Renal pelvis (tissue), 1 donor: ENCODE measurements at regions not wholly inside any gene's neighbourhood (a gene's known extent, or its start where the extent isn't known, plus 50 kb on each side); places are given as distances from the start of the nearest gene placed in this dataset.
"Not testable (repeated sequence)": the region's sequence is repeated elsewhere in the genome, so short reads cannot be mapped to it uniquely, and the experiment has no call there.

Experiments used
- DNase-seq: peaks from one replicate; pipeline ENCODE4 v3.0.0-alpha.2; 2013

- no peak for DNase-seq
Observed at GRCh38 chr9:30310711-30311110, 2073.7 kb upstream of the ACO1 start.

GRCh38 chr9:30329431-30329830, 2055.0 kb upstream of the ACO1 start:
- DNase-seq, result no peak

- DNase-seq, result no peak
Observed at GRCh38 chr9:30348904-30349303, 2035.5 kb upstream of the ACO1 start.

- DNase-seq, result no peak
Observed at GRCh38 chr9:30349526-30350513, 2034.6 kb upstream of the ACO1 start.

- DNase-seq, result peak; percentile 50
Observed at GRCh38 chr9:30356221-30356620, 2028.2 kb upstream of the ACO1 start.

- no peak for DNase-seq
Observed at GRCh38 chr9:30362373-30362772, 2022.1 kb upstream of the ACO1 start.

- DNase-seq, result not testable (repeated sequence)
Observed at GRCh38 chr9:30366140-30366539, 2018.3 kb upstream of the ACO1 start.

GRCh38 chr9:30382271-30382670, 2002.2 kb upstream of the ACO1 start:
- DNase-seq, result no peak

GRCh38 chr9:30410273-30410672, 1974.2 kb upstream of the ACO1 start:
- DNase-seq, result no peak

- no peak for DNase-seq
Observed at GRCh38 chr9:30411571-30411970, 1972.9 kb upstream of the ACO1 start.

GRCh38 chr9:30459156-30459555, 1925.3 kb upstream of the ACO1 start:
- DNase-seq, result peak; percentile 9

GRCh38 chr9:30476826-30477225, 1907.6 kb upstream of the ACO1 start:
- DNase-seq, result no peak

- no peak for DNase-seq
Observed at GRCh38 chr9:30478684-30479083, 1905.8 kb upstream of the ACO1 start.

GRCh38 chr9:30482499-30482898, 1901.9 kb upstream of the ACO1 start:
- no peak for DNase-seq

- DNase-seq, result no peak
Observed at GRCh38 chr9:30484690-30485089, 1899.8 kb upstream of the ACO1 start.

GRCh38 chr9:30504502-30504905, 1879.9 kb upstream of the ACO1 start:
- DNase-seq, result no peak

- DNase-seq, result no peak
Observed at GRCh38 chr9:30505311-30505710, 1879.1 kb upstream of the ACO1 start.

- DNase-seq, result no peak
Observed at GRCh38 chr9:30506749-30507148, 1877.7 kb upstream of the ACO1 start.

GRCh38 chr9:30507166-30507565, 1877.3 kb upstream of the ACO1 start:
- DNase-seq, result no peak

GRCh38 chr9:30511666-30512065, 1872.8 kb upstream of the ACO1 start:
- DNase-seq, result no peak

GRCh38 chr9:30519166-30519565, 1865.3 kb upstream of the ACO1 start:
- no peak for DNase-seq

- no peak for DNase-seq
Observed at GRCh38 chr9:30519756-30520155, 1864.7 kb upstream of the ACO1 start.

GRCh38 chr9:30522061-30522460, 1862.4 kb upstream of the ACO1 start:
- no peak for DNase-seq

GRCh38 chr9:30522486-30522885, 1862.0 kb upstream of the ACO1 start:
- DNase-seq, result no peak
